ENCODE measurements at regions not wholly inside any gene's neighbourhood (a gene's known extent, or its start where the extent isn't known, plus 50 kb on each side); places are given as distances from the start of the nearest gene placed in this dataset.

- no peak overlapping the region for H3K4me3 ChIP-seq (ENCODE audit: low read depth, low read length)
- no peak for TF ChIP-seq CTCF (IDR thresholded peaks at IDR 0.05; ENCODE audit: low read depth, low read length)
Measured at GRCh38 chr18:45167631-45168280, 447.5 kb upstream of the SLC14A2 start.

GRCh38 chr18:45168866-45169600 lies 446.2 kb upstream of the SLC14A2 start:
- H3K4me3 ChIP-seq (ENCODE audit: low read depth, low read length) = no peak overlapping the region
- TF ChIP-seq CTCF (IDR thresholded peaks at IDR 0.05; ENCODE audit: low read depth, low read length) = no peak

GRCh38 chr18:45169610-45170009 lies 445.7 kb upstream of the SLC14A2 start:
- TF ChIP-seq CTCF (IDR thresholded peaks at IDR 0.05; ENCODE audit: low read depth, low read length) = no peak
- no peak overlapping the region for H3K4me3 ChIP-seq (ENCODE audit: low read depth, low read length)

- H3K4me3 ChIP-seq (ENCODE audit: low read depth, low read length) = no peak overlapping the region
- TF ChIP-seq CTCF (IDR thresholded peaks at IDR 0.05; ENCODE audit: low read depth, low read length) = no peak
Measured at GRCh38 chr18:45171679-45172191, 443.5 kb upstream of the SLC14A2 start.

GRCh38 chr18:45173327-45173726 lies 441.9 kb upstream of the SLC14A2 start:
- no peak for TF ChIP-seq CTCF (IDR thresholded peaks at IDR 0.05; ENCODE audit: low read depth, low read length)
- no peak overlapping the region for H3K4me3 ChIP-seq (ENCODE audit: low read depth, low read length)

- no peak overlapping the region for H3K4me3 ChIP-seq (ENCODE audit: low read depth, low read length)
- TF ChIP-seq CTCF (IDR thresholded peaks at IDR 0.05; ENCODE audit: low read depth, low read length) = no peak
Measured at GRCh38 chr18:45173799-45174519, 441.3 kb upstream of the SLC14A2 start.
